HG03196 (cell line): ENCODE measurements at regions not wholly inside any gene's neighbourhood (a gene's known extent, or its start where the extent isn't known, plus 50 kb on each side); places are given as distances from the start of the nearest gene placed in this dataset.
"Not testable (repeated sequence)": the region's sequence is repeated elsewhere in the genome, so short reads cannot be mapped to it uniquely, and the experiment has no call there.

Experiments used
- ATAC-seq: cut with Tn5 transposase; IDR thresholded peaks from one replicate; pipeline ENCODE4 v1.9.1; 2021; ENCODE audit not compliant: unreplicated experiment

GRCh38 chr20:30295396-30295795 lies 962.1 kb upstream of the DEFB115 start:
- not testable (repeated sequence) for ATAC-seq

GRCh38 chr20:30295967-30296366 lies 961.5 kb upstream of the DEFB115 start:
- not testable (repeated sequence) for ATAC-seq

GRCh38 chr20:30297878-30298595 lies 959.4 kb upstream of the DEFB115 start:
- ATAC-seq = not testable (repeated sequence)

DNA sequence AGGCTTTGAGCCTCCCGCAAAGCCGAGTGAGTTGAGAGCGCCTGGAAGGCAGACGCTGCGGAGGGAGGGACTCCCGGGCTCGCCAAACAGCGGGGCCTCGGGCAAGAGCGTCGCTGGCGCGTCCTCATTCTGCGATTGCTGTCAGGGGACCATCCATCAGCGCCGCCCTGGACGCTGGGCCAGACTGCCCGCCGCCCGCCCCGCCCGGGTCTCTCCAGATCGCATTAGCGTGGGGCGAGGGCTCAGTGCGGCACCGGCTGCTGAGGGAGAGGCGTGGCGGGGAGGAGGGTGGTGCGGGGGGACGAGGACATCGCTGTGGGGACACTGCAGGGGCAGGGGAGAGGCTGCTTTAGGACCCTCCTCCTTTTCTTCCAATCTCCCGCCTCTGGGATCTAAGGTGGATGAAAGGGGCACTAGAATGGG lies 957.2 kb upstream of the DEFB115 start:
- not testable (repeated sequence) for ATAC-seq

GRCh38 chr20:30302786-30303185 lies 954.7 kb upstream of the DEFB115 start:
- ATAC-seq = not testable (repeated sequence)

DNA sequence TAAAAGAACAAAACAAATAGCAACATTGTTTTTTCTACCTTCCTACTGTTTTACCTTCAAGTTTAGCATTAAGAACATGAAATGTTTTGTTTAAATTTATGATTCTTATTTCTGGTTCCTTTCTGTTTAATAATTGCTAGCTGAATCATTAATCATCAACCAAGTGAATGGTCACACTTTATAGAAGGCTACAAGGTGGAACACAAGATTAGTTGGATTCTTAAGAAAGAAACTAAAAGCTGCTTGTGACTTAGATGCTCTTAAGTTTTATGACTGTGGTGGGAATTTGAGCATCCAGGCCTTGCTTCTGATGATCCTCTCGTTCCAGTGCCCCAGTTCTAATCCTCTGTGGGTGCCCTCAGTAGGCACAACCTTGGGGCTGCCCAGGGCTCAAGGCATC lies 947.5 kb upstream of the DEFB115 start:
- ATAC-seq = not testable (repeated sequence)

- not testable (repeated sequence) for ATAC-seq
Measured at GRCh38 chr20:30310385-30310784, 947.1 kb upstream of the DEFB115 start.

GRCh38 chr20:30312220-30312619 lies 945.2 kb upstream of the DEFB115 start:
- ATAC-seq = not testable (repeated sequence)

- not testable (repeated sequence) for ATAC-seq
Measured at GRCh38 chr20:30313660-30314059, 943.8 kb upstream of the DEFB115 start.

GRCh38 chr20:30316063-30316462 lies 941.4 kb upstream of the DEFB115 start:
- not testable (repeated sequence) for ATAC-seq

GRCh38 chr20:30316532-30317299 lies 940.7 kb upstream of the DEFB115 start:
- ATAC-seq = not testable (repeated sequence)

GRCh38 chr20:30333744-30334143 lies 923.7 kb upstream of the DEFB115 start:
- ATAC-seq = not testable (repeated sequence)

GRCh38 chr20:30337556-30337955 lies 919.9 kb upstream of the DEFB115 start:
- ATAC-seq = not testable (repeated sequence)

DNA sequence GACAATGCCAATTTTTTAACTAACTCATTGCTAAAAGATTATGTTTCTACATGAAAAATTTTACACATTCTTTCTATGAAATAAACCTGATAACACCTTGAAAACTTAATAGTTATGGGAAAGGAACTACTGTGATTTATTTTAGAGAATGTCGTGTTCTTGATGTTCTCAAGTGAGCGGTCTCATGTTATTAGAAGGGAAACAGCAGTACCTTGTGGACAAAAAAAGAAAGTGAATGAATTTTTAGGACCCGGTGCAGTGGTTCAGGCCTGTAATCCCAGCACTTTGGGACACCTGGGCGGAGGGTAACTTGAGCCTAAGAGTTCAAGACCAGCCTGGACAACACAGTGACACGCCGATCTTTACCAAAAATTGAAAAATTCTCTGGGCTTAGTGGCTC lies 908.5 kb upstream of the DEFB115 start:
- ATAC-seq = not testable (repeated sequence)

DNA sequence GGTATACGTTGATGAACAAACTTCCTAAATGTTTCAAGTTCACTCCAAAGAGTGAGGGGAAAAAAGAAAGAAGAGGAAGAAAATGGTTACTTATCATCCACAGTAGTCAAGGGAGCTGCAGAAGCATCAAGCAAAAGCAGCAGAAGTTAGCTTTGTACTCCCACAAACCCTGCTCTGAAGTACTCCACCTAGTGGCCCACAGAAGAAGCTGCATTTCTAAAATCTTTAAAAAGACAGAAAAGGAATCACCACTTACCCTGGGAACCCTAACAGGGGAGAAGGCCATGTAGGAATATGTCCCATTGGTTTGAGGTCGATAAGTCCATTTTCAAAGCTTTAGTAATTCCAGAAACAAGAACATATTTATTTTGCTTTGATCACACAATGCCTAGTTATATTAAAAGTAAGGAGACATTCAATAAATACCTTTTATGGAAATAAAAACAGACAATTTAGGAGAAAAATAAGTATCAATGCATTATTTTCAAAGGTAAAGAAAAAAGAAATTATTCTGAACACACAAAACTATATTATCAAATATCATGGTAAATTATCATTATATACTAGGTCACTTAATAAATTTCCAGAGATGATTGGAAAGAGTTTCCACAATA lies 900.5 kb upstream of the DEFB115 start:
- not testable (repeated sequence) for ATAC-seq

DNA sequence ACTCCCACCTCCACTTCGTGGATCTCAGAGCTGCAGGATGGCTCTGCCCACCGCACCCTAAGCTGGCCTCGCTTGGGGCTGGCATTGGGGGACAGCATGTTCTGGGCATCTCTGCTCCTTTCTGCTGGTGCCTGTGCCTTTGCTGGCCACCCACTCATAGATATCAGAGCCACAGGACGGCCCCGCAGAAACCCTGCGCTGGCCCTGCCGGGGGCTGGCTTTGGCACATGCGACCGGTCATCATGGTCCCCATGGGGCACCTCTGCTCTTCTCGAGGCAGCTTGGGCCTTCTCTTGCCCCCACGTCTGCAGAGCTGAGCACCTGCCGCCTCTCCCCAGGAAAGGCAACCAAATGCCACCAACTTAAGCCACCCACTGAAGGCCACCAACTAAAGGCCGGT lies 895.7 kb upstream of the DEFB115 start:
- ATAC-seq = not testable (repeated sequence)

DNA sequence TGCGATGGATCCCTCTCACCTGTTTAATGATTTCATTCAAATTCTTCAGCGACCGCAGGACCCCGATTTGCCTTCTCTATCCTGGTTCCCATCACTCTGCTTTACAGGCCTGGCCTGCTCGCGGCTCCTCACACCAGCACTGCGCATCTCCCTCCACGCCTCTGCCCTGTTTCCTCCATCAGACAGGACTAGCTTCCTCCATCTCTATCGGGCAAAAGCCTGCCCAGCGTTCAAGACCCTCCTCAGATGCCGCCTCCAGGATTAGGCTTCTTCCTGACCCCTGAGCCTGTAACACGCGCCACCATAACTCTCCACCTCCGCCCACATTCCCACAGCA lies 881.1 kb upstream of the DEFB115 start:
- not testable (repeated sequence) for ATAC-seq

- ATAC-seq = peak; percentile 97
Measured at GRCh38 chr20:30376767-30377658, 880.5 kb upstream of the DEFB115 start.

DNA sequence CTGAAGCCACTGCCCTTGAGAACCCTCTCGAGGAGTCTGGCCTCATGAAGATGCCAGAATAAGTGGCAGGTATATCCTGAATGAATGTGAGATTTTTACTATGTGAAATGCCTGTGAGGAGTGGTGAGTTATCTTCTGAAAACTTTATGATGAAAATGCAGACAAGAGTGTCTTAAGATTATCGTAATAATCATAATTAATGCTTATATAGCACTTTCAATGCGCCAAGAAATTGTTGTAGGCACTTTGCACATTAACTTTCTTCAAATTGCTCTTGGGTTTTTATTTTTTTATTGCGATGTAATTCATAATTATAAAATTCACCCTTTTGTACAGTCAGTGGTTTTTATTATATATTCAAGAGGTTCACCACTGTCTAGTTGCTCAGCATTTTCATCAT lies 879.1 kb upstream of the DEFB115 start:
- ATAC-seq = not testable (repeated sequence)

DNA sequence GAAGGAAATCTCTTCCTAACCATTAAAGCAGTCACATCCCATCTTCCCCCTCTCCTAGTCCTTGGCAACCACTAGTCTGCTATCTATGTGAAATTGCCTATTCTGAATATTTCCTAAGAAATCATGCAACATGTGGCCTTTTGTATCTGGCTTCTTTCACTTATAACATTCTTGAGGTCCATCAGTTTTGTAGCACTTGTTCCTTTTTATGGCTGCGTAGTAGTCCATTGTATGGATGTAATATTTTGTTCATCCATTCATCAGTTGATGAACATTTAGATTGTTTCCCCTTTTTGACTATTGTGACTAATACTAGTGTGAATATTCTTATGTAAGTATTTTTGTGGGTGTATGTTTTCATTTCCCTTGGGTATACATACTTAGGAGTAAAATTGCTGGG lies 878.7 kb upstream of the DEFB115 start:
- not testable (repeated sequence) for ATAC-seq

DNA sequence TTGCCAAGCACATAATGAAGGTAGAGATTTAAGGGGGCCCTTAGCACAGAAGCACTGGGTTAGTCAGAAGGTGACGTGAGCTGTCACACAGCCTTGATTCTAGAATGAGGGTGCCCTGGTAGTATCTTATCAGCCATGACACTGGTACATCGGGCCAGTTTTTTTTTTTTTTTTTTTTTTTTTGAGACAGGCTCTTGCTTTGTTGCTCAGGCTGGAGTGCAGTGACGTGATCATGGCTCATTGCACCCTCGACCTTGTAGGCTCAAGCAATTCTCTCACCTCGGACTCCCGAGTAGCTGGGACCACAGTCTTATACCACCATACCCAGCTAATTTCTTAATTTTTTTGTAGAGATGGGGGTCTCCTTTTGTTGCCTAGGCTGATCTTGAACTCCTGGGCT lies 872.6 kb upstream of the DEFB115 start:
- not testable (repeated sequence) for ATAC-seq
